ENCODE measurements at regions not wholly inside any gene's neighbourhood (a gene's known extent, or its start where the extent isn't known, plus 50 kb on each side); places are given as distances from the start of the nearest gene placed in this dataset.

GRCh38 chr3:184472723-184473428 is 88.7 kb upstream of the EPHB3 start:
- TF ChIP-seq CTCF (conservative IDR thresholded peaks at IDR 0.05; ENCODE audit: low read depth, low read length), result no peak
- no peak for DNase-seq (ENCODE audit: low read depth)
- no peak overlapping the region for H3K4me3 ChIP-seq (ENCODE audit: low read depth, low read length)

GRCh38 chr3:184474897-184475296 is 86.7 kb upstream of the EPHB3 start:
- no peak for TF ChIP-seq CTCF (conservative IDR thresholded peaks at IDR 0.05; ENCODE audit: low read depth, low read length)
- DNase-seq (ENCODE audit: low read depth), result no peak
- H3K4me3 ChIP-seq (ENCODE audit: low read depth, low read length), result no peak overlapping the region

GRCh38 chr3:184477940-184478339 is 83.6 kb upstream of the EPHB3 start:
- TF ChIP-seq CTCF (conservative IDR thresholded peaks at IDR 0.05; ENCODE audit: low read depth, low read length), result no peak
- no peak for DNase-seq (ENCODE audit: low read depth)
- no peak overlapping the region for H3K4me3 ChIP-seq (ENCODE audit: low read depth, low read length)

GRCh38 chr3:184479426-184480126 is 82.0 kb upstream of the EPHB3 start:
- DNase-seq (ENCODE audit: low read depth), result no peak
- no peak overlapping the region for H3K4me3 ChIP-seq (ENCODE audit: low read depth, low read length)
- no peak for TF ChIP-seq CTCF (conservative IDR thresholded peaks at IDR 0.05; ENCODE audit: low read depth, low read length)

GRCh38 chr3:184480831-184481230 is 80.8 kb upstream of the EPHB3 start:
- no peak for TF ChIP-seq CTCF (conservative IDR thresholded peaks at IDR 0.05; ENCODE audit: low read depth, low read length)
- DNase-seq (ENCODE audit: low read depth), result no peak
- H3K4me3 ChIP-seq (ENCODE audit: low read depth, low read length), result no peak overlapping the region

- H3K4me3 ChIP-seq (ENCODE audit: low read depth, low read length), result no peak overlapping the region
- TF ChIP-seq CTCF (conservative IDR thresholded peaks at IDR 0.05; ENCODE audit: low read depth, low read length), result no peak
- DNase-seq (ENCODE audit: low read depth), result no peak
Observed at GRCh38 chr3:184481984-184482671, 79.5 kb upstream of the EPHB3 start.

Data from choroid plexus epithelial cell (primary cell).